SK-N-SH (cell line): ENCODE measurements at regions not wholly inside any gene's neighbourhood (a gene's known extent, or its start where the extent isn't known, plus 50 kb on each side); places are given as distances from the start of the nearest gene placed in this dataset.

Experiments used
- CTCF ChIA-PET: fragments of 300-600, 350-600 bp; formaldehyde crosslinking; extraction: SDS; loops from one replicate; lab custom pipeline; 2021; lab: Yijun Ruan, JAX
- POLR2A ChIA-PET: fragments of 350-600 bp; sonication (Branson Sonifier 250); formaldehyde crosslinking; extraction: SDS; loops from one replicate; lab custom pipeline; 2020; ENCODE audit warnings: antibody characterized with exemption, inconsistent platforms; lab: Yijun Ruan, JAX
- DNase-seq: peaks from one replicate; pipeline ENCODE4 v3.0.0; 2012
- H2AFZ ChIP-seq: fragments of 200-600 bp; sonication (generic); 2 replicates; pipeline ENCODE4 v1.8.1; 2016; ENCODE audit warnings: antibody characterized with exemption, mild to moderate bottlenecking, low read depth
- H3F3A ChIP-seq: fragments of 200-600 bp; sonication (generic); replicated peaks from 2 replicates; pipeline ENCODE3; 2016; ENCODE audit warnings: antibody characterized with exemption, mild to moderate bottlenecking; ENCODE audit not compliant: insufficient read depth
- H3K27ac ChIP-seq, 2 experiments: fragments of 200-500 bp in 1 of 2; fragments of 200-600 bp in 1 of 2; sonication (Bioruptor generic) in 1 of 2; sonication (generic), shearing (Covaris generic) in 1 of 2; 2 replicates each; pipeline versions ENCODE4 v1.5.1 to v1.6.1; 2014 to 2016; ENCODE audit warnings: low read depth in 2 of 2, inconsistent platforms in 1 of 2, low read length in 1 of 2, mild to moderate bottlenecking in 1 of 2, mixed read lengths in 1 of 2
- H3K27me3 ChIP-seq: fragments of 200-600 bp; sonication (generic), shearing (Covaris generic); 2 replicates; pipeline ENCODE4 v1.6.1; 2016; ENCODE audit warnings: mixed run types; ENCODE audit not compliant: insufficient read depth
- H3K36me3 ChIP-seq, 2 experiments: fragments of 200-500 bp in 1 of 2; fragments of 200-600 bp in 1 of 2; sonication (Bioruptor generic) in 1 of 2; sonication (generic) in 1 of 2; replicated peaks in 1 of 2; 2 replicates each; pipeline versions ENCODE3 to v1.5.1; 2014 to 2016; ENCODE audit warnings: low read length in 1 of 2, mild to moderate bottlenecking in 1 of 2; ENCODE audit not compliant: insufficient read depth in 2 of 2, control insufficient read depth in 1 of 2
- H3K4me1 ChIP-seq, 2 experiments: fragments of 200-500 bp in 1 of 2; fragments of 200-600 bp in 1 of 2; sonication (Bioruptor generic) in 1 of 2; sonication (generic), shearing (Covaris generic) in 1 of 2; 2 replicates each; pipeline versions ENCODE4 v1.5.1 to v1.6.1; 2014 to 2016; ENCODE audit warnings: low read depth in 1 of 2, low read length in 1 of 2, mixed run types in 1 of 2; ENCODE audit not compliant: insufficient read depth in 2 of 2, control insufficient read depth in 1 of 2
- H3K4me2 ChIP-seq: fragments of 200-600 bp; sonication (generic), shearing (Covaris generic); 2 replicates; pipeline ENCODE4 v1.6.1; 2017; ENCODE audit warnings: mixed run types
- H3K4me3 ChIP-seq, 2 experiments: fragments of 200-500 bp in 1 of 2; fragments of 200-600 bp in 1 of 2; sonication (Bioruptor generic) in 1 of 2; sonication (generic), shearing (Covaris generic) in 1 of 2; 2 replicates each; pipeline versions ENCODE4 v1.5.1 to v1.8.1; 2014 to 2016; ENCODE audit warnings: low read depth in 2 of 2, inconsistent platforms in 1 of 2, low read length in 1 of 2, mild to moderate bottlenecking in 1 of 2, mixed read lengths in 1 of 2, moderate library complexity in 1 of 2
- H3K79me2 ChIP-seq: fragments of 200-600 bp; sonication (generic); 2 replicates; pipeline ENCODE4 v1.8.1; 2017; ENCODE audit warnings: mild to moderate bottlenecking; ENCODE audit not compliant: insufficient read depth
- H3K9ac ChIP-seq: fragments of 200-600 bp; sonication (generic); 2 replicates; pipeline ENCODE4 v1.6.1; 2017; ENCODE audit warnings: mixed run types
- H3K9me2 ChIP-seq: fragments of 200-600 bp; sonication (generic); 2 replicates; pipeline ENCODE4 v1.6.1; 2017; ENCODE audit warnings: mixed run types
- H3K9me3 ChIP-seq: fragments of 200-600 bp; sonication (generic); 2 replicates; pipeline ENCODE4 v1.6.1; 2017; ENCODE audit warnings: mixed run types, mild to moderate bottlenecking, moderate library complexity
- H4K20me1 ChIP-seq: fragments of 200-600 bp; sonication (generic); 2 replicates; pipeline ENCODE4 v1.6.1; 2017; ENCODE audit warnings: mild to moderate bottlenecking, mixed run types; ENCODE audit not compliant: insufficient read depth
- EP300 ChIP-seq, 2 experiments: IDR thresholded peaks; 2 replicates each; pipeline versions ENCODE4 v1.4.0 to v1.6.1; 2012; ENCODE audit warnings: borderline replicate concordance in 1 of 2, low read depth in 1 of 2, low read length in 1 of 2
- EZH2phosphoT487 ChIP-seq: fragments of 200-600 bp; sonication (generic); IDR thresholded peaks from 2 replicates; pipeline ENCODE4 v1.6.1; 2017; ENCODE audit warnings: low read depth, mixed run types, mild to moderate bottlenecking, antibody characterized with exemption, moderate library complexity, borderline replicate concordance
- FOSL2 ChIP-seq: IDR thresholded peaks from 2 replicates; pipeline ENCODE4 v1.4.0; 2012; ENCODE audit warnings: low read depth, mild to moderate bottlenecking, moderate library complexity, borderline replicate concordance
- FOXJ3 ChIP-seq: sonication (generic); formaldehyde crosslinking; IDR thresholded peaks from 2 replicates; pipeline ENCODE4 v1.5.1; 2020; ENCODE audit warnings: mild to moderate bottlenecking, missing genetic modification reagents
- GATA2 ChIP-seq: sonication (generic); formaldehyde crosslinking; IDR thresholded peaks from 2 replicates; pipeline ENCODE4 v1.5.0; 2020; ENCODE audit warnings: mild to moderate bottlenecking, missing genetic modification reagents
- MXI1 ChIP-seq: IDR thresholded peaks from 2 replicates; pipeline ENCODE4 v1.6.1; 2012; ENCODE audit warnings: mild to moderate bottlenecking, low read depth, low read length, improper control_type of control experiment
- NFIC ChIP-seq: IDR thresholded peaks from 2 replicates; pipeline ENCODE4 v1.4.0; 2012; ENCODE audit warnings: borderline replicate concordance
- PBX3 ChIP-seq: IDR thresholded peaks from 2 replicates; pipeline ENCODE4; 2012
- REST ChIP-seq: IDR thresholded peaks from 2 replicates; pipeline ENCODE4 v1.6.1; 2012; ENCODE audit warnings: mild to moderate bottlenecking, low read depth, low read length, moderate library complexity
- RXRA ChIP-seq: IDR thresholded peaks from 2 replicates; pipeline ENCODE4 v1.4.0; 2012; ENCODE audit warnings: low read depth, mild to moderate bottlenecking, borderline replicate concordance
- SMC3 ChIP-seq: IDR thresholded peaks from 2 replicates; pipeline ENCODE4 v1.6.1; 2012; ENCODE audit warnings: low read depth, low read length, improper control_type of control experiment
- TCF12 ChIP-seq: IDR thresholded peaks from 2 replicates; pipeline ENCODE4 v1.4.0; 2012
- TEAD4 ChIP-seq: IDR thresholded peaks from 2 replicates; pipeline ENCODE4 v1.4.0; 2012; ENCODE audit warnings: mild to moderate bottlenecking, borderline replicate concordance; ENCODE audit not compliant: insufficient read depth
- USF2 ChIP-seq: fragments of 150-350 bp; IDR thresholded peaks from 2 replicates; pipeline ENCODE4 v1.6.1; 2017; ENCODE audit warnings: antibody characterized with exemption, low read length, low read depth, borderline replicate concordance
- YY1 ChIP-seq: IDR thresholded peaks from 2 replicates; pipeline ENCODE4 v1.4.0; 2012; ENCODE audit warnings: low read depth, mild to moderate bottlenecking
- WGBS: methylation state at CpG from one replicate; pipeline ENCODE4 v1.1.6; 2017; ENCODE audit warnings: low lambda C conversion rate; 5-methylcytosine and 5-hydroxymethylcytosine counted together
- TF ChIP-seq, protein P1 (sequence below): IDR thresholded peaks from 2 replicates; pipeline ENCODE4 v1.4.0; 2012; ENCODE audit warnings: low read depth
- TF ChIP-seq, protein P2 (sequence below): fragments of 150-350 bp; IDR thresholded peaks from 2 replicates; pipeline ENCODE4 v1.6.1; 2016; ENCODE audit warnings: mild to moderate bottlenecking, low read depth, low read length
- TF ChIP-seq, protein P3 (sequence below): IDR thresholded peaks from 2 replicates; pipeline ENCODE4 v1.4.0; 2012; ENCODE audit warnings: low read depth, borderline replicate concordance

DNA sequence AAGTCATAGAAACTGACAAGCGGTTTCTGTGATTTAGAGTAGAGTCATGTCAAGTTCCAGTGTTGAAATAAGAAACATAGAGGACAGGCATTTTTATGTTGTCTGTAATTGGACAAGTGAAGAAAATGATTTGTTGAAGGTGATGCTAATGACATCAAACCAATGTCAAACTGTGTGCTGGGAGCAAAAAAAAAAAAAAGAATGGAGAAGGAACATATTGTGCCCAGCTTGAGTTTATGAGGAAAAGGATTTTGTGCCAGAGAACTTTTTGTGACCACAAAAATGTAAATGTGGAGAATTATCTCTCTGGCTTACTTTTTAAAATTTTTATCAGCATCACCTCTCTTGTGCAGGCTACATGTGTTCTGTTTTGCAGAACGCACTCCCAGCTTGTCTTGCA lies 495.7 kb downstream of the RAPGEF2 start:
- Histone ChIP-seq H3K4me3 (no peak overlapping the region), H3K9ac (no peak overlapping the region), H4K20me1 (no peaks in the 10 kb centered on the region), H3K79me2 (no peaks in the 10 kb centered on the region), H3K27ac (no peak overlapping the region), H3K9me2 (no peaks in the 10 kb centered on the region), H3K9me3 (no peaks in the 10 kb centered on the region), H3K4me2 (no peak overlapping the region), H3F3A (no peaks in the 10 kb centered on the region), H3K27me3 (no peaks in the 10 kb centered on the region), H3K36me3 (no peaks in the 10 kb centered on the region), H3K4me1 (no peaks in the 10 kb centered on the region), H2AFZ (no peak overlapping the region)
- DNase-seq = no peak
- POLR2A ChIA-PET = no interaction called here
- 29% methylated on average over 2 of the region's 2 CpGs for WGBS
- TF ChIP-seq GATA2 (CRISPR knock-in tag) (no peak), EZH2phosphoT487 (no peak), EP300 (IDR thresholded peaks at IDR 0.05; ENCODE audit: borderline replicate concordance in 1 of 2, low read depth in 1 of 2, low read length in 1 of 2) (no peak)
- CTCF ChIA-PET = interaction anchor here (1.4 kb wide), 1 partner anchor 10 kb away, joined by 3 read pairs; no protein-coding TSS in a partner anchor

DNA sequence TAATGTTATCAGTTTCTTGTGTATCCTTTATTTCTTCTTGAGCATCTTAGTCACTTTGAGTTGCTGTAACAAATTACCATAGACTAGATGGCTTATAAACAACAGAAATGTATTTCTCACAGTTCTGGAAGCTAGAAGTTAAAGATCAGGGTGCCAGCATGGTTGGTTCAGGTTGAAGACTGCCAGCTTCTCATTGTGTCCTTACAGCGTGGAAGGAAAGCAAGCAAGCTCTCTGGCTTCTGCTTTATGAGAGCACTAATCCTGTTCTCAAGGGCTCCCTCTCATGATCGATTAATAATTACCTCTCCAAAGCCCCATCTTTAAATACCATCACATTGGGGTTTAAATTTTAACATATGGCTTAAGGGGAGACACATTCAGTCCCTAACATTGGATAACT lies 497.2 kb downstream of the RAPGEF2 start:
- CTCF ChIA-PET = interaction anchor here (0.6 to 1.4 kb wide), 3 partner anchors 8 to 277 kb away, joined by 3 read pairs; no protein-coding TSS in a partner anchor
- Histone ChIP-seq H3K4me3 (no peak overlapping the region), H3K79me2 (no peaks in the 10 kb centered on the region), H3K36me3 (no peaks in the 10 kb centered on the region), H3K9me3 (no peaks in the 10 kb centered on the region), H3K27me3 (no peaks in the 10 kb centered on the region), H3F3A (no peaks in the 10 kb centered on the region), H3K9ac (no peak overlapping the region), H3K27ac (no peak overlapping the region), H2AFZ (no peak overlapping the region), H3K9me2 (no peaks in the 10 kb centered on the region), H4K20me1 (no peaks in the 10 kb centered on the region), H3K4me2 (no peak overlapping the region), H3K4me1 (no peaks in the 10 kb centered on the region)
- POLR2A ChIA-PET = no interaction called here
- WGBS = 43% methylated on average over 2 of the region's 2 CpGs
- no peak for DNase-seq
- TF ChIP-seq, protein P1, sequence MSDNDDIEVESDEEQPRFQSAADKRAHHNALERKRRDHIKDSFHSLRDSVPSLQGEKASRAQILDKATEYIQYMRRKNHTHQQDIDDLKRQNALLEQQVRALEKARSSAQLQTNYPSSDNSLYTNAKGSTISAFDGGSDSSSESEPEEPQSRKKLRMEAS = no peak
- TF ChIP-seq TEAD4 (no peak), USF2 (no peak), RXRA (no peak), NFIC (no peak), TCF12 (no peak), MXI1 (no peak), FOSL2 (no peak), REST (no peak), SMC3 (no peak), EP300 (IDR thresholded peaks at IDR 0.05; ENCODE audit: borderline replicate concordance in 1 of 2, low read depth in 1 of 2, low read length in 1 of 2) (no peak), FOXJ3 (CRISPR knock-in tag) (no peak), PBX3 (no peak), YY1 (no peak)
- TF ChIP-seq, protein P2, sequence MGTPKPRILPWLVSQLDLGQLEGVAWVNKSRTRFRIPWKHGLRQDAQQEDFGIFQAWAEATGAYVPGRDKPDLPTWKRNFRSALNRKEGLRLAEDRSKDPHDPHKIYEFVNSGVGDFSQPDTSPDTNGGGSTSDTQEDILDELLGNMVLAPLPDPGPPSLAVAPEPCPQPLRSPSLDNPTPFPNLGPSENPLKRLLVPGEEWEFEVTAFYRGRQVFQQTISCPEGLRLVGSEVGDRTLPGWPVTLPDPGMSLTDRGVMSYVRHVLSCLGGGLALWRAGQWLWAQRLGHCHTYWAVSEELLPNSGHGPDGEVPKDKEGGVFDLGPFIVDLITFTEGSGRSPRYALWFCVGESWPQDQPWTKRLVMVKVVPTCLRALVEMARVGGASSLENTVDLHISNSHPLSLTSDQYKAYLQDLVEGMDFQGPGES = no peak
- TF ChIP-seq, protein P3, sequence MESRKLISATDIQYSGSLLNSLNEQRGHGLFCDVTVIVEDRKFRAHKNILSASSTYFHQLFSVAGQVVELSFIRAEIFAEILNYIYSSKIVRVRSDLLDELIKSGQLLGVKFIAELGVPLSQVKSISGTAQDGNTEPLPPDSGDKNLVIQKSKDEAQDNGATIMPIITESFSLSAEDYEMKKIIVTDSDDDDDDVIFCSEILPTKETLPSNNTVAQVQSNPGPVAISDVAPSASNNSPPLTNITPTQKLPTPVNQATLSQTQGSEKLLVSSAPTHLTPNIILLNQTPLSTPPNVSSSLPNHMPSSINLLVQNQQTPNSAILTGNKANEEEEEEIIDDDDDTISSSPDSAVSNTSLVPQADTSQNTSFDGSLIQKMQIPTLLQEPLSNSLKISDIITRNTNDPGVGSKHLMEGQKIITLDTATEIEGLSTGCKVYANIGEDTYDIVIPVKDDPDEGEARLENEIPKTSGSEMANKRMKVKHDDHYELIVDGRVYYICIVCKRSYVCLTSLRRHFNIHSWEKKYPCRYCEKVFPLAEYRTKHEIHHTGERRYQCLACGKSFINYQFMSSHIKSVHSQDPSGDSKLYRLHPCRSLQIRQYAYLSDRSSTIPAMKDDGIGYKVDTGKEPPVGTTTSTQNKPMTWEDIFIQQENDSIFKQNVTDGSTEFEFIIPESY = no peak
